ENCODE measurements at regions not wholly inside any gene's neighbourhood (a gene's known extent, or its start where the extent isn't known, plus 50 kb on each side); places are given as distances from the start of the nearest gene placed in this dataset.
"Not testable (repeated sequence)": the region's sequence is repeated elsewhere in the genome, so short reads cannot be mapped to it uniquely, and the experiment has no call there.

GRCh38 chr21:14058566-14058965, 152.2 kb downstream of the LIPI start:
- no peak for DNase-seq

- DNase-seq, result not testable (repeated sequence)
Measured at GRCh38 chr21:14057841-14058481, 152.8 kb downstream of the LIPI start.

GRCh38 chr21:14057313-14057712, 153.4 kb downstream of the LIPI start:
- DNase-seq, result no peak

GRCh38 chr21:14056771-14057191, 154.0 kb downstream of the LIPI start:
- no peak for DNase-seq

- not testable (repeated sequence) for DNase-seq
Measured at GRCh38 chr21:14055746-14056515, 154.8 kb downstream of the LIPI start.

GRCh38 chr21:14054682-14055081, 156.1 kb downstream of the LIPI start:
- no peak for DNase-seq

GRCh38 chr21:14050121-14050520, 160.6 kb downstream of the LIPI start:
- DNase-seq, result no peak

- no peak for DNase-seq
Measured at GRCh38 chr21:14046401-14046800, 164.4 kb downstream of the LIPI start.

- no peak for DNase-seq
Measured at GRCh38 chr21:14040386-14040785, 170.4 kb downstream of the LIPI start.

GRCh38 chr21:14028619-14029018, 182.1 kb downstream of the LIPI start:
- not testable (repeated sequence) for DNase-seq

GRCh38 chr21:14027235-14027869, 183.4 kb downstream of the LIPI start:
- DNase-seq, result peak; percentile 95

GRCh38 chr21:14020108-14020507, 190.6 kb downstream of the LIPI start:
- DNase-seq, result not testable (repeated sequence)

GRCh38 chr21:14015841-14016240, 194.9 kb downstream of the LIPI start:
- DNase-seq, result not testable (repeated sequence)

GRCh38 chr21:14013623-14014498, 196.9 kb downstream of the LIPI start:
- not testable (repeated sequence) for DNase-seq

GRCh38 chr21:14013056-14013603, 197.6 kb downstream of the LIPI start:
- DNase-seq, result no peak

- no peak for DNase-seq
Measured at GRCh38 chr21:14012409-14012808, 198.3 kb downstream of the LIPI start.

GRCh38 chr21:14011751-14012150, 199.0 kb downstream of the LIPI start:
- not testable (repeated sequence) for DNase-seq

- not testable (repeated sequence) for DNase-seq
Measured at GRCh38 chr21:14011149-14011548, 199.6 kb downstream of the LIPI start.

- no peak for DNase-seq
Measured at GRCh38 chr21:14010729-14011128, 200.0 kb downstream of the LIPI start.

GRCh38 chr21:14009990-14010389, 200.8 kb downstream of the LIPI start:
- DNase-seq, result not testable (repeated sequence)

- DNase-seq, result not testable (repeated sequence)
Measured at GRCh38 chr21:14009238-14009981, 201.3 kb downstream of the LIPI start.

GRCh38 chr21:14008436-14008835, 202.3 kb downstream of the LIPI start:
- DNase-seq, result not testable (repeated sequence)

Data from OCI-M1 (cell line).